Forelimb muscle (tissue), 1 donor: ENCODE measurements at regions not wholly inside any gene's neighbourhood (a gene's known extent, or its start where the extent isn't known, plus 50 kb on each side); places are given as distances from the start of the nearest gene placed in this dataset.
"Not testable (repeated sequence)": the region's sequence is repeated elsewhere in the genome, so short reads cannot be mapped to it uniquely, and the experiment has no call there.

ENCODE experiments used
- DNase-seq: peaks from one replicate; pipeline ENCODE4 v3.0.0-alpha.2; 2013; ENCODE audit warnings: low read depth

DNA sequence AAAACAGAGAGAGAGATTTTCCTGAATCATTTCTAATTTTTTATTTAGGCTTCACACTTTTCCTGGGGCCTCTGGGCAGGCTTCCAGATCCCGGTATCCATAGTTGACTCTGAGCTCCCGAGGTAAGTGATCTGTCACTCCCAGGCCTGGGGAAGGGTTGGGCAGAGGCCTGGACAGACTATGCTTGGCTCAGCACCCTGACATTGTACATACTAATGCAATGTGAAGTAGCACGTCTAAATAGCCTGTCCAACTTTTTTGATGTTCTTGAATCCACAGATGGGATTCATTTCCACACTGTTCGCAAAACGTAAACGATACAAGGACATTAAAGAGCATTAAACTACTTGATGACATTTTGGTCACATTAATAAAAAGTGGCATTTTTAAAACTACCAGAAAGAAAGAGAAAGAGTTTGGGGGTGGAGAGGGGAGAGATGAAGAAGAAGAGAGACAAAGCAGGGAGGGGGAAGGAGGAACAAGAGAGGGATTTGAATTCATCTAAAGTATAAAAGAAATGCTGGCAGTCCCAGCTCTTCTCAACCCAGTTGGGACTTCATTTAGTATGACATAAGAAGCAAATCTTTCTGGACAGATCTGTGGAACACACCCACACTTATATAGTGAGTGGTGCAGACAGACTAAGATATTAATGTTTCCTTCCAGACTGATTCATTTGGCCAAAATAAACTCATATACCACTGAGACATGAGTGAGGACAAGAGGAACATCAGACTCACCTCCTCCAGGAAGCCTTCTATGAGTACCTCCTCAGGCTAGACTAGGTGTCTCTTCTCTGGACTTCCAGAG lies 514.2 kb downstream of the SOX6 start:
- no peak for DNase-seq

DNA sequence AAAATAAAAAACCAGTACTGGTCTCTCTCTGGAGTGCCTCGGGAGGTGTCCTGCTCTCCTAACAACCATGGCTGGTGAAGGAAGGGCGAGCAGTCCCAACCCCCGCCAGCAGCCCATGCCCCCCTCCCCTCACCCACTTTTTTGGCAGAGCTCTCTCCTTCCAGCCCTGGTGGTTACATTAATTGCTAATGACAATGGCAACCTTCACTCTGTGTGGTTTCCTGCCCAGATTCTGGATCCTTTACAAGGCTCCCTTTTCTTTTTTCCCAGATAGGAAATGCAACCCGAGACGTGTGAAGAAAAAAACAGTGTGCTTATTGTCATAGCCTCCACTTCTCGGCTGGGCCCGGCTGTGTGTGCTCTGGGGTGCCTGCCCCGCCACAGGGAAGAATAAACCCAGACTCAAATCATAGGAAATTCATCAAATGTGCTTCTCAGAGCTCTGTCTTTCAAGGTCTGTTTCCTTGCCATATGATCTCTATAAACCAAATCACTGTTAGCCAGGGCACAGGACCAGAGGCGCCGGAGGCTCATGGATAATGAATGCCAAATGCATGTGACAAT lies 513.0 kb downstream of the SOX6 start:
- no peak for DNase-seq

DNA sequence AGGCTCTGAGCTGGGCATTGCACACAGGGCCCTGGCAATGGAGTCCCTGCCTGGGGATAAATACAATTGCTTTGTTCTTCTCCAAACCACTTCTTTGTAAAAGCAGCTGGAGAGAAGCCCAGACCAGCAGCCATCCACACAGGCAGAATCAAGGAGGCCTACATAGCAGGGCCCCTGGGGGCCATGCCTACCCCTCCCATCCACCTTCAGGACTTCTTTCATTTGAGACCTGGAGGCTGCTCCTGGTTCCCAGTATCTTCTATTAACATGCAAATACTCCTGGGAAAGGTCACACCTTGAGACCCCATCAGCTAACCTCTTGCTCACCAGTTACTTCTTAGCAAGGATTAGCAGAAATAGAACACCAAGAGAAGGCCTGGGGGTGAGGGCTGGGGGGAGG lies 511.1 kb downstream of the SOX6 start:
- no peak for DNase-seq

DNA sequence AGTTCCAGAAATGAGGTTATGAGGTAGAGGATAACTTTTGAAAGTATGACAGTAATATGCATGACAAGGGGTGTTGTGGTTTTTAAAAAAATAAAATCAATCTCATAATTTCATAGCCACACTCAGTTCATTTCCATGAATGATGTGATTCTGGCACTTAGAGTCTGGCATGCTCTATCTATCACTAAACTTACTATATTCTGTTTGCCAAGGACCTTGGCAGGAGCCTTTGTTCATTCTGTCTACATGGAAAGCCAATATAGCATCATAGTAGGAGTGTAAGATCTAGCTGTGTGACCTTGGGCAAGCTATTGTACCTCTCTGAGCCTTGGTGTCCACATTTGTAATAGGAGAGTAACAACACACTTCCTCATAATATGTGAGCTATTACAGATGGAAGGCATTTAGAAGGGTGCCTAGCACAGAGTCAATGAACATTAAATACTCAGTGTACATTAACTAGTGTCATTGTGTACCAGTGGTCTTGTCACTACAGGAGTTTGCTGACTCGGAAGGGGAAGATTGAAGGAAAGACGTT lies 507.6 kb downstream of the SOX6 start:
- DNase-seq = no peak

DNA sequence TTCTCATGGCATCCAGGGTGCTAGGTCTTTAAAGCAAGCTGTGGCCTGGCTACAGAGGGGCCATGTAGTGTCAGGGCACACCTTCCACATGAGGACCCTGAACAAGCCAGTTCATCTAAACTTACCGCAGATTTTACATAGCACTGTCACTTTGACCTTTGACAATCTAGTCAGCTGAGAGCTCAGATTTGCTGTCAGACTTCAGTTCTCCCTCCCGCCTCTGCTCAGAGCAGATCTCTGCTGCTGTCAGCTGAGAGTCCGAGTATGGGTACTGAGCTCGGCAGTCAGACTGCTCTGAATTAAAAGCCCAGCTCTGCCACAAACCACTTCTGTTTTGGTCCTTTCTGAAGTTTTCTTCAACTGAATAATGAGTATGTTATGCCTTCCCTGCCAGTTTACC lies 507.1 kb downstream of the SOX6 start:
- DNase-seq = no peak

DNA sequence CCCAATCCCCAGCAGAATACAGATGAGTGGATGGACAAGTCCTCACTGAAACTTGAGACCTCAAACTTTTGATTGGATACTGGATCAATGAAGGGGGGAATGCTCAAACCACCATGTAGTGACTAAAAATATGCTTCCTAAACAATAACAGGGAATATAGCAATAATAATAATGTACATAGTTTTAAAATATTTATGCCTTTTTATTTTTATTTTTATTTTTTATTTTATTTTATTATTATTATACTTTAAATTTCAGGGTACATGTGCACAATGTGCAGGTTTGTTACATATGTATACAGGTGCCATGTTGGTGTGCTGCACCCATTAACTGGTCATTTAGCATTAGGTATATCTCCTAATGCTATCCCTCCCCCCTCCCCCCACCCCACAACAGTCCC lies 506.0 kb downstream of the SOX6 start:
- DNase-seq = not testable (repeated sequence)

DNA sequence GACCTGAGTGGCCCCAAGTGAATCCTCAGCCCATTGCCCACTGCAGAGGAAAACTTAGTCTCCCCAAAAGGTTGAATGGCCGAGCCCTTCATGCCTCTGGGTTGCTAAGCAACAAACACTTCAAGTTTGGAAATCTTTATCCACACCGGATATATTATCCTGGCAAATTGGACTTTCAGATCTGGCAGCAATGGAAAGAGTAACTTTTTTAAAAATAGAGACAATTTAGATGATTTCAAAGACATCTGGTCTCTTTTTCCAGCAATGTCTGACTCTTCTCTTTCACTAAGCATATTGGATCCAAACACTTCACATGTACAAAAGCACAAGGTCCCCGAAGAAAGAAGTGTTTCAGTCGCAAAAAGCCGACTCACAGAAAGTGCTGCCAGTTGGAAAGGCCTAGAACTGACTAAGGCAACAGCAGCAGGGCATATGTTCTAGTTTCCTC lies 505.3 kb downstream of the SOX6 start:
- peak; percentile 36 for DNase-seq

DNA sequence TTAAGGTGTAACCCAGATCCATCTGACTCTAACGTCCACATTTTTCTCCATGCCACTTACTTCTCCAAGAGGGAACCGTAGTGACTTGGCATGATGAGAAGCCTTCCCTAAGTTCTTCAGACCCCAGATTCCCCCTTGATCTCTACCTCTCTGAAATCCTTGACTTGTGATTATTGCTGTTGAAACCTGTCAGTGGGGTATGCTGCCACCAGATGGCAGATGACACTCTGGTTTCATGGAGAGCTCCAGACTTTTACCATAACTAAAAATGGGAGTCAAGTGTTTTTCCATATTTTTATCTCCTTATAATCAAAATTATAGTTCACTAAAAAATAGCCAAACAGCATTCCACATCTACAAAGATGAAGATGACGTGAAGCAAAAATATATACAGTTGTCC lies 504.2 kb downstream of the SOX6 start:
- no peak for DNase-seq

DNA sequence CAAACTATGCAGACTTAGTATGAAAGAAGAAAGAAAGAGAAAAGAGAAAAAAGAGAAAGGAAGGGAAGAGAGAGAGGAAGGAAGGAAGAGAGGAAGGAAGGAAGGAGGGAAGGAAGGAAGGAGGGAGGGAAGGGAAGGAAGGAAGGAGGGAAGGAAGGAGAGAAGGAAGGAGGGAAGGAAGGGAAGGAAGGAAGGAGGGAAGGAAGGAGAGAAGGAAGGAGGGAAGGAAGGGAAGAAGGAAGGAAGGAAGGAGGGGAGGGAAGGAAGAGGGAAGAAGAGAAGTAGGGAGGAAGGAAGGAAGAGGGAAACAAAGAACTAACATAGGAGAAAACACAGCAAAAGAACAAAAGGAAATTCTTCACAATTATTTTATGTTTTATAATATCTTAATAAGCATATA lies 502.1 kb downstream of the SOX6 start:
- no peak for DNase-seq

DNA sequence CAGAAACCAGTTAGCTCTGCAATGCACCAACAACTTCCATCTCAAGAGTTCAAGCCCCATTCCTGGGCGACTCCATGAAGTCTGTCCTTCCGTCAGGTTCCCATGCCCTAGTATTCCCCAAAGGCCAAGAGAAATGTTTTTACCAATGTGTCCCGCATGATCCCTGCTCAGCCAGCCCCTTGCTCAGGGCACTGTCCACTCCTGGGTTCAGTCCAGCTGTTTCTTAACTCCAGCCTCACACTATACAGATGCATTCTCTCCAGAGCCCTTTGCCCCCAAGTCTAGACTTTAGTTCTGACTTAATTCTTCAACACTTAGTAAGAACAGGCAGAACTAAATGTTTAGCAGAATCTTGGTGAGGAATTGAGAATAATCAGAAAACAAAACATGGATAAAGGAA lies 497.5 kb downstream of the SOX6 start:
- no peak for DNase-seq

DNA sequence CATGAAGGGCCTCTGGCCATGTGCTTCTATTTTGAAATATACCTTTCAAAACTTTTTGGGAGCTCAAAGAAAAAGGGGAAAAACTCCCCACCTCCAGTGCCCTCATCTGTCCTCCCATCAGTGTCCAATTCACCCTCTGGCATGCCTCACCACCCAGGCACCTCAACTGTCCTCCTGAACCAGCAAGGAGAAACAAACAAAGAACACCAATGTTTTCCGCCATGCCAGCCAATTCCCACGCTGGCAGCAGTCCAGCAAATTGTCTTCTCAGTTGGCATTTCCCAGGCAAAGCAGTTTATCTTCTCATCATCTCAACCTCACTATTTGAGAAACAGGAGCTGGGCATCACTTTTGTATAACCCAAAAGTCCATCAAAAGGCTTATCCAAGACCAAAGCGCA lies 496.9 kb downstream of the SOX6 start:
- no peak for DNase-seq

DNA sequence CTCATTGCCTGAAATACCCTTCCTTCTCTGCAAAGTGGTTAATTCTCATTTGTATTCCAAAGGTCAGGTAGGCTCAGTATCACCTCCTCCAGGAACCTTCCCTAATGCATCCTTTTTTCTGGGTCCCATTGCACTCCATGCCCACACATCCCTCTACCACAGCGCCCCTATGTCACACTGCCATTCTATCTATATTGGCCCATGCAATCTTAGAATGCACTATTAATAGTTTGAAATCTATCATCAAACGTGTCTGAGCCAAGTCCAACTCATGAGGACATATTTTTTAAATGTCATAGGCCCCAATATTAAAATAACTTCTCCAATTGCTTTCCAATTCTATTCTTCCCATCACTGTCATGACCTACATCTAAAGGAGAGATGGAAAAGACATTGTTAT lies 495.1 kb downstream of the SOX6 start:
- no peak for DNase-seq

DNA sequence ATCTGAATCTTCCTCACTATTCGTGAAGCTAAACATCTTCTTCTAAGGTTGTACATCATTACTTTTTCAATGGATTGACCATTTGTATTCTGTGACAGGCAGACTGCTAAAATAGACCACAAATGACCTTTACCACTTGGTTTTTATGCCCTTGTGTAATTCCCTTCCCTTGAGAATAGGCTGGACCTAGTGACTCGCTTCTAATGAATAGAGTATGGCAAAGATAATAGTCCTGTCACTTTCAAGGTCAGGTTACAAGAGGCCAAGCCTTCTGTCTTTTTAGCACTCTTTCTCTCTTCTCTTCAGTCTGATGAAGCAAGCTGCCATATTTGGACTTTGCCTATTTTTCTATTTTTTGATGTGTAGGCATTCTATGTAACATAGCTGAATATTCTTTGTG lies 492.9 kb downstream of the SOX6 start:
- no peak for DNase-seq

DNA sequence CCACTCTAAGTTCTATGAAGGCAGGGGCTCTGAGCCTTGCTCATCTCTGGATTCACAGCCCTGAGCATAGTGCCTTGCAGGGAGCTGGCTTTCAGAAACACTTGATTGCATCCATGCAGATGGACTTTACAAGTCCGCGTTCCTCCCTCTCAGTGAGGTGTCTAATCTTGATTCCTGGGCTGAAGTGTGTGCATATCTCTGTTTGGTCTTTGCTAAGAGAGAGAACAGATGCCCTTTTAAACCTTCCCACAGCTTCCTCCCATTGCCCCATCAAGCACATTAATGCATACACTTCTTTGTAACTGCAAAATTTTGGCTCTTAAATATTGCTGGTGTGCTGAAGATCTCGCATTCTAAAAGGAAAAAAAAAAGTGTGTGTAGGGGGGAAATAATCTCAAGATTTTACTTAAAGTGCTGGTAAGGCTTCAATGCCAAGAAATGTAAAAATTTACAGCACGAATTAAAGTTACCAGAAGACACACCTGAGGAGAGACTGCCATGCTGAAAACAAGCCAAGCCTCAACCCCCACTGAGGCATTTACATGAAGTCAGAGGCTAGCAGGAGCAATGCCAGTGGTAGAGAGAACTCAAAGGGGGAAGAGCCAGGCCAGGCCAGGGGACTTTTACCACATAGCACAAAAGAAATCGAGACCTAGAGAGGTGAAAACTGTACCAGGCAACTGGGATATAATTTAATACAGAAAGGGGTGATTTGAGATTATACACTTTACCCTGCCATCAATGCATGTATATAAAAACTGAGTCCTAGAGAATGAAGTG lies 492.1 kb downstream of the SOX6 start:
- no peak for DNase-seq

DNA sequence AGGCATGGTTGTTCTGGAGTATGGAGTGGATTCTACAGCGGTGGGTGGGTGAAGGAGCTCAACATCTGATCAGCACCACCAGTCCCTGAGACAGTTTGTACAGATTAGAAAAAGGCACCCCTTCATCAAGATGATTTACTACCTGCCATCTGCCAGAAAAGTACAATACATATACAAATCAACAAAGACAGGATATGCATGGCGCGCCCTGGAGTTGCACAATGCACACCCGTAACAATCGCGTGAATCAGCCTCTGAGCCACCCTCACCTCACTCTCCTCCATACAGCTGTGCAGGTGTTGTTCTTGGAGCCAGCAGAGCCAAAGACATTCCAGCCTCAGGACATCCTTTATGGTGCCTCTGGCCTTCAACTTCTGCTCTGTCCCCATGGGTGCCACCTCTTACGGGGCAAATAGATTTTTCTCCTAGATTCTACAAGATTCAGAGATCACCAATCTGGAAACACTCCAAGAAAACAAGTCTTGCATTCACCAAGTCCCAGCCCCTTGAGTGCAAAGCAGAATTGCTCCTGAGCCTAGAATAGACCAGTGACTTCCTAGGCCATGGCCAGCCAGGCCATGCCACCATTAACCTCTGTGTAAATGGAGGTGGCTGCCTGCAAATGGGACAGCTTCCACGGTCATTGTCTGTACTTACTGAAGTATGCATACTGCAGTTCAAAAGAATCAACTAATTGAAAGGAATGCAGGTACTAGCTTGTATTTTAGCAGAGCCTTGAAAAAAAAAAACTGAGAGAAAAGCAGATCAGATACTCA lies 490.9 kb downstream of the SOX6 start:
- no peak for DNase-seq

DNA sequence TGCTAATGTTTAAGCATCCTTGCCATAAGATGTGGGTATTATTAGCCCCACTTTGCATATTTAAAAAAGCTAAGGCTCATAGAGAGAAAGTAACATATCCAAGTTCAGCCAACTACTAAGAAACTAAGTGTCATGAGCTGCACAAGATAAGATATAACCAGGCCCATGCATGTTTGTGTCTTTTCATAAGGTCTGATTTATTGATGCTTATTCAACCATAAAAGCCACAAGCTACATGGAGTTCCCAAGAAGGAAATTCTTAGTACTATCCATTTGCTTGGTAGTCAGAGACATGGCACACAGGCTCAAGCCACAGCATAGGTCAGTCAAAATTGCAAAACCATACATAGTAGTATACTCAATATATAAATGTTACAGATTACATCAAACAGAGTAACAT lies 488.5 kb downstream of the SOX6 start:
- DNase-seq = no peak

DNA sequence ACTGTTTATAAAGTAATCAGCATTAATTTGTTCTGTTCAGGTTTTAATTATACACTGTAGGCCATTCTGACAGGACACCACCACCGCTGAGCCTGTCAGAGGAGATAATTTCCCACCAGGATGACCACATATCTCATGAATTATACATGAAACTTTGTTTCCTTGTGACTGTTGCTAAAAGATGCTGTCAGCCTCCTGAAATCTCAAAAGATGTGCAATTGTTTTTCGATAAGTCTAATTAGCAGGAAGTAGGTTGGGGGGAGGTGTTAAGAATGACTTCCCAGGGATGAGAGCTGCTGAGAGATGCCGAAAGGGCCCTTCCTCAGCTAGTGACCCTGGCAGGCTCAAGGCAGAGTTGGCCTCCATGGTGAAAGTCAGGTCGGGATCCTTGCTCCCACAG lies 485.4 kb downstream of the SOX6 start:
- no peak for DNase-seq

DNA sequence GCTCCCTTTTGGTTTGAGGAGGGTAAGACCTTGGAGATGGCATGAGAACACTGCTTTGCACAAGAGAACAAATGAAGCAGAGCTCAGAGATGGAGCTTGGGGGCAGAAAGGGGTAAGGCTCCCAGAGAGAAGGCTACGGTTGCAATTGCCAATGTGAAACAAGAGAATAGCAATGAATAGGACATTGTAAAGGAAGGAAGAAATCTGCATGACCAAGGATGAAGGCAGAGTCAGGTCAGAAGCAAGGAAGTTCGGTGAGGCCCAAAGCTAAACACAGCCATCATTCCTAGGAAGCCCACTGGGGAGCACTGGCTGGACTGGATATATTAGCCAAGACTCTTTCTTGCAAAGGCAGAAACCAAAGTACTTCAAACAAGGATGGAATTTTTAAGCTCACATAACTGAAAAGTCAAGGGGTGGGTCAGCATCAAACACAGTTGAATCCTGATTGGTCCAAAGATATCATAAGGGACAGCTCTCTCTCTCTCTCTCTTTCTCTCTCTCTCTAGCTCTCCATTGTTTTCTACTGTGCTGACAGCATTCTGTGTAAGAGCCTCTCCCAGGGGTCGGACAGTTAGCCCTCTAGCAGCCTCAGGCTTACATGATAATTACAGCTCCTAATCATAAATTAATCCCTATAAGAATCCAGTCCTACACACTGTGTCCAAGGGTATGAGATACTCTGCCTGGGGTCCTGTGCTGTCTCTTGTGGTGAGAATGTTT lies 484.3 kb downstream of the SOX6 start:
- DNase-seq = no peak

DNA sequence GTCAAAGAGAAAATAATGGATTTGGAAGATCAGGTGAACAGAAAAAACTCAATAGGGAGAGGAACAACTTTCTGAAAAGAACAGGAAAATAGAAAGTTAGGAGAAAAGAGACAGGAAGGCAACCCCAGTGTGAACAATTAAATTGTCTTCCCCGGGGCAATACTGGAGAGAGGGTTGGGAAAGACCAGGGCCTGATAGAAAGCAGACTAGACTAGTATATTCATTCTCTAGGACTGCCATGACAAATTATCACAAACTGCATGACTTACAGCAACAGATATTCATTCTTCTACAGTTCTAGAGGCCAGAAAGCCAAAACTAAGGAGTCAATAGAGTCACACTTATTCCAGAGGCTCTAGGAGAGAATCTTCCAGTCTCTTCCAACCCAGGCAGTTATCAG lies 482.8 kb downstream of the SOX6 start:
- DNase-seq = no peak

DNA sequence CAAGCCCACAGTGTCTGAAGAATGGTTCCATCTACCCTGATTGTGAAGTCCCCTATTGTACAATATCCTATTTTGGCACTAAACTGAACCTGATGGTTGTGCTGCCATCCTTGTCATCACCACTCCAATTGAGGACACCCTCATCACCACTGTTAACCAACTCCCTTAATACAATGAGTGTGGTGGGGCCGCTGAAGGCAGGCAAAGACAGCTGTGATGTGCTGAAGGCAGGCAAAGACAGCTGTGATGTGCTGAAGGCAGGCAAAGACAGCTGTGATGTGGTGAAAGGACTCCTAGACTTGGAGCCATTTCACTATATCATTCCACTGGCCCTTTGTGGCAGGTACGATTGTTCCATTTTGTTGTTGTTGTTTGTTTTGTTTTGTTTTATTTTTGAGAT lies 481.6 kb downstream of the SOX6 start:
- DNase-seq = no peak

DNA sequence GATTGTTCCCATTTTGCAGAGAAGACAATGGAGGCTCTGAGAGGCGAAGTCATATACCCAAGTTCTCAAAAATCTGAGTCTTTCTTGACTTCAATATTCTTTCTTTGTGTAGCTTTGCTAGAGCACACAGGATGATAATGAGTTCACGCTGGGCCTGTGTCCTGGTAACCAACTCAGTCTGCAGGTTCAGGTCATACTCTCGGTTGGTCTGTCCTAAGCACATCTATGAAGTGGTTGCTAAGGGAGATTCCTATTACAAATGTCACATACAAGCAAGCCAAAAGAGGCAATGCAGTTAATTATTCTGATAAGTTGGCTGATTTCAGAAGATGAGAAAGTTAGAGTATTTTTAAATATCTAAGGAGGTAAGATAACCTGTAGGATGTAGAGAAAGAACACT lies 481.0 kb downstream of the SOX6 start:
- no peak for DNase-seq
